DND-41 (cell line): ENCODE measurements at regions not wholly inside any gene's neighbourhood (a gene's known extent, or its start where the extent isn't known, plus 50 kb on each side); places are given as distances from the start of the nearest gene placed in this dataset.

Experiments
- EZH2 ChIP-seq: IDR thresholded peaks from 3 replicates; pipeline ENCODE4 v1.6.1; 2012; ENCODE audit warnings: borderline replicate concordance, low read depth, mild to moderate bottlenecking, moderate library complexity, low read length, inconsistent platforms; ENCODE audit not compliant: severe bottlenecking
- TF ChIP-seq, protein P1 (sequence below): IDR thresholded peaks from 2 replicates; pipeline ENCODE4 v1.5.1; 2012; ENCODE audit warnings: borderline replicate concordance, low read length, moderate library complexity, mild to moderate bottlenecking; ENCODE audit not compliant: poor library complexity, severe bottlenecking; ENCODE audit errors: extremely low read depth

DNA sequence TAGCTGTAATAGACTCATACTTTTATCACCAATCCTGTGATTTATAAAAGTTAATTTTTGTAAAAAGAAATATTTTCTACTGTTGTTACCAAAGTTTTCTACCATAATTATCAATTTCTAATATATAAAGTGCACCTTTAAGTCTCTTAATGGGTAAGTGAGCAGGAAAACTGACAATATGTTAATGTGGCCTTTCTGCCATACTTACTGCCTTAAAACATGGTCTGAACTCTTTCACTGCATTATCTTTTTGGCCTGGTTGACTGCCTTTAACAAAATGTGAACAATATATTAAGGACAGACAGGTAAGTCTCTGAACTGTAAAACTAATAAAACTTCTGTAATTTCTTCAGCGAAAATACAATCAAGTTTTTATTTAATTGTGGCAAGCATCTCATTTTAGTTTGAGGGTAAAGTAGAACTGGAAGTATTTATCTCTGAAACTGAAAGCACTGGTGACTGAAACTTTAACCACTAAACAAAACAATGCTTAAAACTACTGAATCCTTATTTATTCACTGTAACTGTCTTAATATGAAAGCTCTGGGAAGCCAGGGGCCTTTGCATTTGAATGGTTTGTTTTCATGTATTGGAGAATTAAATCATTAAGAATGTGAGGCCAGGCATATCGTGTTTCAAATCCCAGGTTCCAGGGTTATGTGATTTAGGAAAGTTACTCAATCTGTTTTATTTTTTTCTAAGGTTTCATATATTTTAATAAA, 948.8 kb upstream of the POT1 start:
- TF ChIP-seq, protein P1, sequence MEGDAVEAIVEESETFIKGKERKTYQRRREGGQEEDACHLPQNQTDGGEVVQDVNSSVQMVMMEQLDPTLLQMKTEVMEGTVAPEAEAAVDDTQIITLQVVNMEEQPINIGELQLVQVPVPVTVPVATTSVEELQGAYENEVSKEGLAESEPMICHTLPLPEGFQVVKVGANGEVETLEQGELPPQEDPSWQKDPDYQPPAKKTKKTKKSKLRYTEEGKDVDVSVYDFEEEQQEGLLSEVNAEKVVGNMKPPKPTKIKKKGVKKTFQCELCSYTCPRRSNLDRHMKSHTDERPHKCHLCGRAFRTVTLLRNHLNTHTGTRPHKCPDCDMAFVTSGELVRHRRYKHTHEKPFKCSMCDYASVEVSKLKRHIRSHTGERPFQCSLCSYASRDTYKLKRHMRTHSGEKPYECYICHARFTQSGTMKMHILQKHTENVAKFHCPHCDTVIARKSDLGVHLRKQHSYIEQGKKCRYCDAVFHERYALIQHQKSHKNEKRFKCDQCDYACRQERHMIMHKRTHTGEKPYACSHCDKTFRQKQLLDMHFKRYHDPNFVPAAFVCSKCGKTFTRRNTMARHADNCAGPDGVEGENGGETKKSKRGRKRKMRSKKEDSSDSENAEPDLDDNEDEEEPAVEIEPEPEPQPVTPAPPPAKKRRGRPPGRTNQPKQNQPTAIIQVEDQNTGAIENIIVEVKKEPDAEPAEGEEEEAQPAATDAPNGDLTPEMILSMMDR, result no peak
- TF ChIP-seq EZH2, result no peak
